Breast epithelium (tissue), 4 donors: ENCODE measurements at regions not wholly inside any gene's neighbourhood (a gene's known extent, or its start where the extent isn't known, plus 50 kb on each side); places are given as distances from the start of the nearest gene placed in this dataset.
"Not testable (repeated sequence)": the region's sequence is repeated elsewhere in the genome, so short reads cannot be mapped to it uniquely, and the experiment has no call there.

Source experiments
- DNase-seq, 2 donors: peaks; one replicate each; pipeline ENCODE4 v3.0.0-alpha.2; 2019; ENCODE audit warnings: low spot score in 2 of 2
- H3K27ac ChIP-seq, 2 donors: fragments of 200-600 bp; sonication (generic) in 1 of 2; one replicate each; pipeline ENCODE4 v1.5.1; 2016 to 2019; ENCODE audit warnings: mild to moderate bottlenecking in 1 of 2
- H3K27me3 ChIP-seq, 2 donors: fragments of 200-600 bp; sonication (generic) in 1 of 2; one replicate each; pipeline versions ENCODE4 v1.5.1 to v1.6.0; 2017 to 2019; ENCODE audit warnings: control low read depth in 1 of 2, mild to moderate bottlenecking in 1 of 2
- H3K36me3 ChIP-seq: fragments of 200-600 bp; one replicate; pipeline ENCODE4 v1.5.1; 2019
- H3K4me1 ChIP-seq, 2 donors: fragments of 200-600 bp; sonication (generic); one replicate each; pipeline ENCODE4 v1.5.1; 2016 to 2019; ENCODE audit warnings: control low read depth in 1 of 2
- H3K4me3 ChIP-seq, 3 donors: fragments of 200-600 bp; sonication (generic); 1 replicate in 2 of 3; 2 replicates in 1 of 3; pipeline ENCODE4 v1.5.1; 2016 to 2019; ENCODE audit warnings: mild to moderate bottlenecking in 3 of 3, moderate library complexity in 2 of 3
- H3K9me3 ChIP-seq, 2 donors: fragments of 200-600 bp; sonication (generic) in 1 of 2; one replicate each; pipeline ENCODE4 v1.5.1; 2016 to 2019; ENCODE audit warnings: control low read depth in 1 of 2
- CTCF ChIP-seq, 3 donors: fragments of 450-650 bp; IDR thresholded peaks; one replicate each; pipeline ENCODE4 v1.5.1; 2016 to 2017; ENCODE audit warnings: antibody characterized with exemption in 3 of 3, mild to moderate bottlenecking in 3 of 3, moderate library complexity in 3 of 3
- POLR2A ChIP-seq: fragments of 450-650 bp; IDR thresholded peaks from one replicate; pipeline ENCODE4 v1.6.1; 2016; ENCODE audit warnings: antibody characterized with exemption, mild to moderate bottlenecking, moderate library complexity
- POLR2AphosphoS5 ChIP-seq, 3 donors: sonication (generic); formaldehyde crosslinking; IDR thresholded peaks; one replicate each; pipeline ENCODE4 v1.6.1; 2017; ENCODE audit warnings: antibody characterized with exemption in 3 of 3
- intact Hi-C: fragments of 100-400 bp; cut with DNase I; formaldehyde crosslinking; loops from one replicate; pipeline ENCODE4 v1.15.1; 2023; ENCODE audit warnings: low total_unique reads

- DNase-seq = no peak
- Histone ChIP-seq H3K9me3 (no peaks in the 10 kb centered on the region), H3K27me3 (no peaks in the 10 kb centered on the region), H3K4me1 (no peaks in the 10 kb centered on the region), H3K27ac (no peak overlapping the region), H3K4me3 (no peak overlapping the region), H3K36me3 (no peaks in the 10 kb centered on the region)
- TF ChIP-seq POLR2AphosphoS5 (IDR thresholded peaks at IDR 0.05) (no peak), POLR2A (no peak), CTCF (IDR thresholded peaks at IDR 0.05) (no peak)
- intact Hi-C loops = loop anchor here (10.0 kb wide), 1 partner anchor 133 kb away; no protein-coding TSS in a partner anchor
These were observed 143.0 kb upstream of the NRP1 start for GRCh38 chr10:33477291-33478088.

DNA sequence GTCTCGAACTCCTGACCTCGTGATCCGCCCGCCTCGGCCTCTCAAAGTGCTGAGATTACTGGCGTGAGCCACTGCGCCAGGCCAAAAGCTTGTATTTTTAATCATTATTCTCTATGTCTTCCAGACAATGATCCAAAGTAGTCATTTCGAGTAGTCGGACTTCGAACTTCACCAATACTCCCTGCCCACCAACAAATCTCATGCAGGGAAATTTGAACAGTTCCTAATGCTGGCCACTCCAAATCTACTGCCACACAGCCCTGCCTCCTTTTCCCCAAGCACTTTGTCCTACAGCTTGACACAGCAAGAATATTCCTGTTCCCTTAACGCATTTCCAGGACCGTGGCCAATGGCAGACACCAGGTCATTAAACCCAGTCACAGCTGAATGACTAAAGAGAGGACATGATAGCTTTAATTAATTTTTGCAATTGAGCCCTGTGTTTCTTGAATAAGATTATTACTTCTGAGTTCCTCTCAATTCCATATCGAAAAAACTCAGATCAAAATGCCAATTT lies 142.3 kb upstream of the NRP1 start:
- intact Hi-C loops = loop anchor here (10.0 kb wide), 1 partner anchor 132 kb away; no protein-coding TSS in a partner anchor
- no peak overlapping the region for H3K4me3 ChIP-seq

GRCh38 chr10:33473688-33474087 lies 139.2 kb upstream of the NRP1 start:
- no peak overlapping the region for H3K27ac ChIP-seq
- intact Hi-C loops = loop anchor here (10.0 kb wide), 1 partner anchor 129 kb away; no protein-coding TSS in a partner anchor
- no peak for DNase-seq
- no peaks in the 10 kb centered on the region for H3K27me3 ChIP-seq
- H3K36me3 ChIP-seq = no peaks in the 10 kb centered on the region
- no peak overlapping the region for H3K4me3 ChIP-seq
- no peaks in the 10 kb centered on the region for H3K4me1 ChIP-seq
- TF ChIP-seq POLR2A (no peak), CTCF (IDR thresholded peaks at IDR 0.05) (no peak), POLR2AphosphoS5 (IDR thresholded peaks at IDR 0.05) (no peak)
- H3K9me3 ChIP-seq = no peaks in the 10 kb centered on the region

More for the DNA sequence above, 142.3 kb upstream of the NRP1 start:
- Histone ChIP-seq H3K27ac (no peak overlapping the region), H3K9me3 (no peaks in the 10 kb centered on the region), H3K27me3 (no peaks in the 10 kb centered on the region), H3K4me1 (no peaks in the 10 kb centered on the region), H3K36me3 (no peaks in the 10 kb centered on the region)
- TF ChIP-seq CTCF (IDR thresholded peaks at IDR 0.05) = no peak
- TF ChIP-seq POLR2A = no peak
- TF ChIP-seq POLR2AphosphoS5 (IDR thresholded peaks at IDR 0.05) = no peak
- DNase-seq = no peak

GRCh38 chr10:33468006-33468405 lies 133.5 kb upstream of the NRP1 start:
- H3K27ac ChIP-seq, H3K27me3 ChIP-seq, H3K4me3 ChIP-seq, intact Hi-C loops, H3K4me1 ChIP-seq, DNase-seq, H3K36me3 ChIP-seq, H3K9me3 ChIP-seq: not testable (repeated sequence)

DNA sequence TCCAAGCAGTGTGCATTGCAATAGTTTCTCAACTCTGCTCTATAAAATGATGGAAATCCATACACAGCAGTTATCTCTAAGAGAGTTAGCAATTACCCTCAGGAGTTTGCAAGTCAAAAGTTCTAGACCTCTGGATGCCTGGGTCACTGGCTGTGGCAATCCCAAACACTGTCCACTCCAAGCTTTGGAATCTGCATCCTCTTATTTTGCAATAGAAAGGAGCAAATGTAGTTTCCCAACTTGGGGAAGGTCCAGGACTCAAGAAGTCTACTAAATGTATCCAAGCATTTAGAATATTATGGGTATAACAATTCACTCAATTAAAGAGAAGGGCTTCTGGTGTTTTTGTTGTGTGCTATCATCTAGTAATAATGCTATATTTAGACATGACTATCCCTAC lies 131.3 kb upstream of the NRP1 start:
- intact Hi-C loops = no loop called here
- H3K27me3 ChIP-seq = no peaks in the 10 kb centered on the region
- H3K4me3 ChIP-seq = no peak overlapping the region
- no peak overlapping the region for H3K27ac ChIP-seq
- no peak for DNase-seq
- TF ChIP-seq CTCF (IDR thresholded peaks at IDR 0.05) (no peak), POLR2A (no peak), POLR2AphosphoS5 (IDR thresholded peaks at IDR 0.05) (no peak)
- no peaks in the 10 kb centered on the region for H3K9me3 ChIP-seq
- no peaks in the 10 kb centered on the region for H3K36me3 ChIP-seq
- no peaks in the 10 kb centered on the region for H3K4me1 ChIP-seq
